ENCODE measurements at regions not wholly inside any gene's neighbourhood (a gene's known extent, or its start where the extent isn't known, plus 50 kb on each side); places are given as distances from the start of the nearest gene placed in this dataset.

DNA sequence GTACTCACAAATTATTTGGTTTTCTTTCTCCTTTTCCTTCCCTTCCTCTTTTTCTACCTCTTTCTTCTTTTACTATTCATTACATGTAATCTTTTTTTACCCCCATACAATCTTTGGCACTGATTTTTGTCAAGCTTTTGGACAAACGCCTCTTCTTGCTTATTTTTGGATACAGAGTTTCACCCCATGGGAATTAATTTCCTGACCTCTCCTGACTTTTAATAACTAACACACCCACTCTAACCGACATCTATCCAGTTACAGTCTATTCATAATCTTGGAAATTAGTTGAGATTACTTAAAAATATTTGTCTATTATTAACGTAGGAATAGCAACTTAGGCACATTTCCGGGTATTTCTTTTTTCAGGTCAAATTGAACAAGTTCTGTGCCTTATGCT is 101.2 kb downstream of the HDGFL1 start:
- no peak for DNase-seq

DNA sequence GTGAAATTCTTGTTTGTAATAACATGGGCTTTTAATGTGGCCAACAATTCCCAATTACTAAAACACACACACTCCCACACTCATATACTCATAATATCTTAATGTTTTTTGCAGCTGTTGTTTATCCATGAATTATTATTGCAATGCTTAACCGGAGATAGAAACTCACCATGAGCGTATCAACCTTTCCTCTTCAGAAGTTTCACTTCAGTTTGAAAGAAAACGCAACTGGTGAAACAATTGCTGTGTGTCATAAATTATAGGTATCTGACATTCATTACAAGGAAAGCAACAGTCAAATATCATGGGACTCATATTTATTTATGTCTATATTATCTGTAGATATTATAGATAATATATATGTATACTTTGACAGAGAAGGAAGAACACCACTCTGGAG is 104.1 kb downstream of the HDGFL1 start:
- DNase-seq: no peak

DNA sequence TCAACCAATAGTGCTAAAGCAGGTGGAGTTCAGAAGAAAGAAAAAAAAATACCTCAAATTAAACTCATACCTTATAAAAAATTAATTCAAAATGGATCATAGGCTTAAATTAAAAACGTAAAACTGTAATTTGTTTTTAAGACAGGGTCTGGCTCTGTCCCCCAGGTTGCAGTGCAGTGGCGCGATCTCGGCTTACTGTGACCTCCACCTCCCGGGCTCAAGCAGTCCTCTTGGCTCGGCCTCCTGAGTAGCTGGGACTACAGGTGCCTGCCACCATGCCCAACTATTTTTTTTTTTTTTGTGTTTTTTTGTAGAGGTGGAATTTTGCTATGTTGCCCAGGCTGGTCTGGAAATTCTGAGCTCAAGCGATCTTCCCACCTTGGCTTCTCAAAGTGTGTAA is 111.6 kb downstream of the HDGFL1 start:
- no peak for DNase-seq

DNA sequence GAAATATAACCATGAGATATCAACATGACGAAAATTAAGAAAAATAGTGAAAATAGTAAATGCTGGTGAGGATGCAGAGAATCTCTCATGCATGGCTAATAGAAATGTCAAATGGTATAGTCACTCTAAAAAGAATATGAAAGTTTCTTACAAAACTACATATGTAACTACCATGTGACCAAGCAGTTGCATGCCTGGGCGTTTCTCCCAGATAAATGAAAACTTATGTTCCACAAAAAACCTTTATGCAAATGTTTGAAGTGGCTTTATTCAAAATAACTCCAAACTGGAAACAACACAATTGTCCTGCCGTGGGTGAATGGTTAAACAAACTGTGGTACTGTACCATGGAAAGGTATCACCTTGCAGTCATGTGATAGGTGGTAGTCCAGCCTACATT is 112.4 kb downstream of the HDGFL1 start:
- no peak for DNase-seq

DNA sequence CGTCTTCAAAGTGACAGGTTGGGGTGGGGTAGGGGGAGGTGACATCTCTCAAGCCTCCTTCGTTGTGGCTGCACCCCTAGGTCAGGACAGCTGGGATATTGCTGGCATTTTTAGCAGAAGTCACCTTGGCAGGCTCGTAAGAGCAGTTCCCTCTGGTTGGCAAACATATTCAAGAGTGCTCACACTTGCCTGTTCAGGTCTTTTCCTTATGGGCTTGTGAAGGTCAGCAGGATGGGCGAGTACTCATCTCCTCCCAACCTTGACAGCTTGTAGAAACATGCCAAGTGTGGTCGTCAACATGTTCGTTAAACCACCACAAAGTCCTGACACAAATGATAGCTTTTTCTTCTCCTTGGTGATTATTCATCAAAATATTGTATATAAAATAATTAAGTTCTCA is 113.6 kb downstream of the HDGFL1 start:
- DNase-seq: no peak

DNA sequence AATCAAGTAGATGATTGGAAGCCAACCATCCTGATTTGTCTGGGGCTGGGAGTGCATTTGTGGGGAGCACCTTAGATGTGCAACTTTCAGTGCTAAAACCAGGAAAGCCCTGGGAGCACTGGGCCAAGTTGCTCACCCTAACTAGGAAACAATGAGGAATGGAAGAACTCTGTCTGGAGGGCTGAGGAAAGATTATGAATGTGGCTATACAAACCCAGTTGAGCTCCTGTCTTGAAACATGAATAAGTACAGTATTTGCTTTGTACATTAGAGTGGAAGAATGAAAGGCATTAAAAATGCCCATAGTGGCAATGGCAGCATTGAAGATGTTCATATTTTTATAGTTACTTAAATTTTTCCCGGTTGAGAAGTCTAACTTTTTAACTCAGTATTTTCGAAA is 121.1 kb downstream of the HDGFL1 start:
- no peak for DNase-seq

DNA sequence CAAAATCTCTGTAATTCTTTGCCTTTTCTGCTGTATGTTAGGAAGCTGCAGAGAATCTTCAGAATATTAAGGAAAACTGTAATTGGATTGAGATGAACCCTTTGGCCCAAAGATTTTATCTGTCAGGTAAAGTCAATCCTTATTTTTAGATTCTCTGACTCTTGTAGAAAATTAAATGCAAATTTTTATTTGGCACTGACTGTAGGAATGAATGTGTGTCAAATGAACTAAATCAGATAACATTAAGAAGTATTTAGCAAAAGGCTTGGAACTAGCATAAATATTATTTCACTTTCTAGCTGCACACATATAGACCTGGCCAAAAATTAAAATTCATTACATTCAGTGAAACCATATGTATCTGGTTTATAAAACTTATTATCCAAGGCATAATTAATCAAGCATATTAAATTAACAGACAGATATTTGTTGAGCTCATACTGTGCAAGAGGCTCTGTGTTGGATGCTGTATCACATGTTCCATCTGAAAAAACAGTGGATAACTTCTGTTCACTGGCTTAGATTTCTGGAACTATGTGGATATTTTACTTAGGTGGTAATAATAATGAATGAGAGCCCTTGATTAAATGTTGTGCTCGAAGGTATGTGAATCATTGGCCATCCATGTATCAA is 124.8 kb downstream of the HDGFL1 start:
- no peak for DNase-seq

DNA sequence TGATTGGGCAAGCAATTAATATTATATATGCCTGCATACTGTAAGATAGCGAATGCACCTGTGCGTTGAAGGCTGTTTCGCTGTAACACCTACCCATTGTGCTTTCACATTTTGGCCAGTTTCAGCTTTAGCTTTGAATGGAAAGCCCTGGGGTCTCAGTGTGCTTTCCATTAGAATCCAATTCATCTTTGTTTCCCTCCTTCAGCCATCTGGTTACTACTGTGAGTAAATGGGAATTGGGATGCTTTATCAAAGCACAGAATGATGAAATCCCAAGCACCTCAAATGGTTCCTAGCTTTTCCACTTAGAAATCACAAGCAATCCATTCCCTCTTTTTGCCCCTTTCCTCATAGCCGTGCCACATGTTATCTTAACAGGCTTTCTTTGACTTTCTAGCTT is 127.1 kb downstream of the HDGFL1 start:
- DNase-seq: no peak

DNA sequence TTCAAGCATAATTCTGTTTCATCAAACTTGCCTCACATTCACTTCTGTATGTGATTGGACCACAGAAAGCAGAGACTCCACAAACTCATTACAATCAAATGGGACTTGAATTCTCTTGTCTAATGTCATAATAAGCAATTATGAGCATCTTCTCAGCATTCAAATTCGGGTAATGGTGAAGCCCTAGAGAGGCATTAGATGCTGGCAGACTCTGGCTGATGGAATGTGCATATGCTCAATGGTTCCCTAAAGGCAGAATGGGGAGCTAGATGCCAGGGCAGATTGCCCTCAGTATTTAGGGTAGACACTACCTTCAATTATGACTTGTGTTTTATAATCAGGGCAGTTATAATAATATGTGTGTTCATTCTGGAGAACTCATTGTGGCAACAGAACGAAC is 127.9 kb downstream of the HDGFL1 start:
- no peak for DNase-seq

DNA sequence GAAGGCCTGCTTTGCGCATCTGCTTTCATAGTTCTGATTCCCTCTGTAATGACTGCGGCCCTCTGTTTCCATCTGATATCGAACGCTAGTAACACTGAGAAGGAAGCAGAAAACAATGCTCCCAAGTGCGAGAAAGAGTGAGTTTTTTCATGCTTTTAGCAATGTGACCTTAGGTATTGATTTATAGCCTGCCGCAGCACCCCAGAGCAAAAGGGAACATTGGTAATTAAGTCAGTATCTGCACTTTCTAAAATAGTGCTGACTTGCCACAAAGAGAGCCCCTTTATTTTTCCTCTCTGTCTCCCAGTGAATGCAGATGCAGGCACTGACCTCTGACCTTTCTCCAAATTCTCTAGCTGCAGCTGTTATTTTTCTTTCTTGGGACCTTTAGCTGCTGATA is 129.8 kb downstream of the HDGFL1 start:
- DNase-seq: no peak

DNA sequence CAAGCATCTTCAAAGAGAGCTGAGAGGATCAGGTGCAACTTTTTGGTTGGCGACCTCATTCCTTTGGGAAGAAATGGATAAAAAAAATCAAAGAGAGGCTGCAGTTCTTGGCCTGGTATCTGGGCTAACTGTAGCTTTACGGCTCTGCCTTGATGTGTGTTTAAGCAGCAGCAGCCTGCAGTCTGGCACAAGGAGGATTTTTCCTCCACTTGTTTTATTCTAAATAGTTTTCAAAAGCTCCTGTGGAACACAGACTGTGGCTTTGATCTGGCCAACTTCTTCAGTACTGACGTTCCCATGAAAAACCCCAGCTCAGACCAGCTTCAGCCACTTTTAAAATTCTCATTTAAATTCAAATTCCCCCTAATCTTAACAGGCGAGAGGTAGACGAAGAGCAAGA is 137.3 kb downstream of the HDGFL1 start:
- DNase-seq: no peak

DNA sequence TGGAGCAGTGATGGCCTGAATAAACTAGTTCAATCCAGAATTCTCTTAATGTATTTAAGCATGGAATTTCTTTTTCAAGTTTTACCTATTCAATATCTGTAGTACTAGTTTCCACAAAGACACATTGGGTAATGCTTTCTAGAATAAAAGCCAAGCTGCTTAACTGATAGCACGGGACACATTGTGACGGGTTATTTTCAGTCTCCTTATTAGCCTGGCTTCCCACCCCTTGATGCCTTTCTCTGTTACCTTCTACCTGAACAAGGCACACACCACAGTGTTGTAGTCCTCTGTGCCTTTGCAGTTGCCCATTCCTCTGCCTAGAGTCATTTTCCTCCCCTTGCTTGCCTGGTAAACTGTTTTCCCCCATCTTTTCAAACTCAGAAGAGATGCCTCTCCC is 139.1 kb downstream of the HDGFL1 start:
- no peak for DNase-seq

DNA sequence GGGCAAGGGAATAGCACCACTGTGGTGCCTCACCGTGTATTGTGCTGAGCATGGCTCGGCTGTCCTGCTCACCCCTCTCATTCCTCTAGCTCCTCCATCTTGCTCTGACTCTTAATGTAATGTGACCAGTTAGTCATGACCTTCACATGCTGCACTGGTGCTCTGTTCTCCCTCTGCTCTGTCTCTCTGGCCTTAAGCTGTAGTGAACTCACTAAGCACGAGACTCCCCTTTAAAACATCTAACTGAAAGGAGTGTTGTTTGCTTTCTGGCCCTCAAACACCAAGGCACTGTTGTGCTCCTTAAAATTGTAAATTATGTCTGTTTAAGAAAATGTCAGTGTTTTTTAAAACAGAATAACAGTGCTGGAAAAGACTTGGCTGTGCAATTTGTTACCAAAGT is 140.4 kb downstream of the HDGFL1 start:
- DNase-seq: no peak

DNA sequence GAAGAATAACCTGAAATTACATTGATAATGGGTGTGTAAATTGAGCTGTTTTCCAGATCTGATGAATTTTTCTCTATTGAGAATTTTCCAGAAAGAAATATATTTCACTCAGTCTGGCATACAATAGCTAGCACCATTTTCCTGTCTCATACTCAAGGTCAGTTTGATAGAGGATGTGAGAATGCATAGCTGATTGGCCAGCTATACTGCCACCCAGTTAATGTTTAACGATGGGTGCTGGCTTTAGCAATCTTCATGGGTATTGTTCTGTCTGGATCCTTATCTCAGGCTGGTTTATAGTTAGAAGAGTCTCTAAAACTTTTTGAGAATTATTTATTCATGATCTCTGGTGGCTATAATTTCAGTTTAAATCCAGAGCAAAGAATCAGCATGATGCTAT is 147.4 kb downstream of the HDGFL1 start:
- DNase-seq: no peak

DNA sequence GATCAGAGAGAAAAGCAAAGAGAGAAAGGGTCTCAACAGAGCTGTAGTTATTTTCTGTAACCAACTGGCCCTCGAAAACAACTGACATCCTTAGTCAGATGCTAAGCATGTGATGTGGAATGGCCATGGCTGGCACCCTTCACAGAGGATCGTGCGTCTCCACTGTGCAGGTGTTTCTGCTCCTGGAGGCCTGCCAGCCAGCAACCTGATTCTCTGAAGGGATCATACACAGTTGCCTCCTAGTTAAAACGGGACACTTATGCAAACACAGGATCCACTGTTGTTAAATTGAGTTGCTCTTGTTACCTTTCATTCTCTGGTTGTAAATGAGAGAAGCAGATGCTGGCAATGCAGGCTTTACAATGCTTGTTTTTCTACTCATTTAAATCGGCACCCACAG is 148.5 kb downstream of the HDGFL1 start:
- DNase-seq: no peak

DNA sequence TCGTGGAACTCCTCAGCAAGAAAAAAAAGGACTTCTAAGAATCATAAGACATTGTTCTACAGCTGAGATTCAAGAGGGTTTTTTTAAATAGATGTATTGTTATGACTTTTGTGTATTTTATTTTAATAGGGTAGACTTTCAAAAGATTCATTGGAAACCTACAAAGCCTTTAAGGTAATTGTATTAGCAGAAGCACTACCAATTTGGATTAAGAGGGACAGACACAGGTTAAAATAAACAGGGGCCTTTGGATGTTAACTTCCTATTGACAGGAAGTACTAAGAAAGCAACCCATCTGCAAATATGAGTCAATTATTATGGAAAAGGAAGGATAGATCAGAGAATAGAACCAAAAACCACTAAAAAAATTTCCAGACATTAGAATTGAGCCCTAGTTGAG is 153.5 kb downstream of the HDGFL1 start:
- no peak for DNase-seq

DNA sequence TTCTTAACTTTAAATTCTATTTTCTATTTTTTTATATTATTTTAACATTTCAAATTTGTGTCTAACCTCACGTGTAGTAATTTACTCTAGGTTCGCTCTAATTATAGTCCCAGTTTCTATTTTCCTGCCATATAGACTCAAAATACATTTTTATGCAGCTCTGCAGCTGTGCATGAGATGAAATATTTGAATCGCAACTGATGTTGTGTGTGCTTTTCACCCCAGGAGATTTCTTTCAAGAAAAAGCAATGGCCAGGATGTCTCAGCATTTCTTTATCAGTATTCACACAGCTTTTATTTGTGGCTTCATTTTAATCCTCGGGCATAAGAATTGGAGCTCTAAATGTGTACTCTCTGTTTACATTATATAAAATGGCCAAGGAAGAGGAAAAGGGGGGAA is 157.6 kb downstream of the HDGFL1 start:
- no peak for DNase-seq

DNA sequence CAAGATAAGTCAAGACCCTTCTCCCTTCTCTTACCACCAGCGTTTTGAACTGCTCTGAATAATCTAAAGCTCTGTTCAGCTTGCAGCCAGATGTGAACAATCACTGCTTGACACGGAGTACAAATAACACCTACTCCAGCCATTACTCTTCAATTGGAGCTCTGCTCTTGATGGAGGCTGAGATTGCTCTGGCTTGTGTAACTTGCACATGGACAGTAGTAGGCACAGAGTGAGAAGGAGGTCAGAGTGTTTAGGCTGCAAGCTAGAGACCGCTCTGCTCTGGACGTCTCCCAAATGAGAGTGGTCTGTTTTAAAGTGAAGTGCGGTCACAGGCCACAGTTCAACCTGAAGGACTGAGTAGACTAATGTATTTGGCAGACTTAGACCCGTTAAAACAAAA is 158.3 kb downstream of the HDGFL1 start:
- DNase-seq: no peak

DNA sequence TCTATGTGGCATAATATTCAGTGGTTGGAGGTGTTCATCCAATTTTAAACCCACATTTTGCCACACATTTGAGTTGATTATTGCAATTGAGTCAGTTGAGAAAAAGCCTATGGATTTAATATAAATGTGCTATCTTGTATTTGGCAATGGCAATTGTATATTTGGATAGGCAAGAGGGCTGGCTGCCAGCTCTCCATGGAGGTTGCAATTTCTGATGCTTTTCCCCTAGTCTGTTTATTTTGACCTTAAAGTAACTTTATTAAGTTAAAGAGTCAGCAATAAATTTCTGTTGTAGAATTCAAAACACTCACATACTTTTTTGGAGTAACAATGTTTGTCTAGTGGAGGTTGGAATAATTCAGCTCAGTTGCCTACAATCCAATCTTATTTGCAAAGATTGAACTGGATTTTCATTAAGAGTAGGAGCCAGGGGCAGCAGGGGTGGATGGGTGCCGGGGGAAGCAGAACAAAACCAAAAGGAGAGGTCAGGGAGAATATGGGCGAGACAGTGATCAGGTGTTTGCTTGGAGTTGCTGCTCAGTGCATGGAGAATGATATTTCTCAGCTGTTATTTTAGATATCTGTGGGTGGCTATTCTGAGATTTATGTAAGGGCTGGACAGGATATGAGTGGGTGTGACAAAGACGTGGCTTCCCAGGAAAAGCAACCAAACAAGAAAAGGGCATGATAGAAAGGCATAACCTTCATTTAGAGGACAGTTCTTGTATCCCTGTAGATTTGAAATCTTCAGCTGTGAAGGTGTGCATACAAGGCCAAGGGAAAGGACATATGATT is 163.0 kb downstream of the HDGFL1 start:
- DNase-seq: no peak

DNA sequence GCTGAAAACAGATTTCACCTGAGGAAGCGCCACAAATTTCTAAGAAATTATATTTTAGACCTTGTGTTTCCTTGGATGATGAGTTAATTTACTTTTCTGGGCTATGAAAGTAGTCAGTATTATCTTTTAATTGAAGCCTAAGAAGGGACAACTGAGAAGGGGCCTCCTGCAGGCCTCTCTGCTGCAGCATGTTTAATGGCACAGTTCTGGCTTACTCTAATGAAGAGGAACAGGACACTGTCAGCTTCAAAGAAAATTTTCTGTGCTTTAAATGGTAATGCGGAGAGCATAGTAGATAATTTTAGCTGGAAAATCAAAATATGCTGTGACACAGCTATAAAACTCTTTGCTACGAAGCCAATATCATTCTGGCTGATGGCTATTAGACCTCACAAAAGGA is 167.4 kb downstream of the HDGFL1 start:
- no peak for DNase-seq

DNA sequence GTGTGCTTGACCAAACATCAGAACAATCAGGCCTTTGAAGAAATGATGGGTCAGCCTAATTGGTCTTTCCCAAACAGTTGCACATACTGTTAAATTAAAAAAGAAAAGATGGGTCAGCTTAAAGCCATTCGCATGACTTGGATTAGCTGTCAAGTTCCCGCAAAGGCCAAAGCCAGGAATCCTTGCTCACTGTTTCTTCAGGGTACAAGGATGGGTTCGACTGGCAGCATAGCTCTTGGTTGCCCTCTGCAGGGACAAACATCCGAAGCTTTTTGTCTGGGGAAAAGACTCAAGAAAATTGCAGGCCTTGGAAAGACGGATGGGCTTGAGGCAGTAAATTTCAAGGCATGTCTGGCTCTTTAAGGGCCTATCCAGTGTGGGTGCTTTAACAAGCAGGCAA is 168.0 kb downstream of the HDGFL1 start:
- no peak for DNase-seq

DNA sequence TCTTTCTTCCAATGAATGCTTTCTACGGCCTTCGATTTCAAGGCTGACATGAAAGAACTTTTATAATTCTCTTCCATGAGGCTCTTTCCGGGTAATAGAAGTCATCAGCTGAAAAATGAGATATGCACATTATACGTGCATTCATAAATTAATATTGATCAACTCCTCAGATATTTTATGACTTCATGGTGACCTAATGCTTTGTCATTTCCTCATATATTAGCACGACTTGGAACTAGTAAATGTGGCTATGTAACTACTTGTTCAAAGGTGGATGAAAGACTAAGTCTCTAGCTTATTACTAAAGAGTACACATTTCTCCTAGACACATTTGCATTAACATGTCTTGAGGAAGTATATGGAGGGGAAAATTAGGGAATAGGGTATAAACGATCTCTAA is 168.8 kb downstream of the HDGFL1 start:
- DNase-seq: no peak

DNA sequence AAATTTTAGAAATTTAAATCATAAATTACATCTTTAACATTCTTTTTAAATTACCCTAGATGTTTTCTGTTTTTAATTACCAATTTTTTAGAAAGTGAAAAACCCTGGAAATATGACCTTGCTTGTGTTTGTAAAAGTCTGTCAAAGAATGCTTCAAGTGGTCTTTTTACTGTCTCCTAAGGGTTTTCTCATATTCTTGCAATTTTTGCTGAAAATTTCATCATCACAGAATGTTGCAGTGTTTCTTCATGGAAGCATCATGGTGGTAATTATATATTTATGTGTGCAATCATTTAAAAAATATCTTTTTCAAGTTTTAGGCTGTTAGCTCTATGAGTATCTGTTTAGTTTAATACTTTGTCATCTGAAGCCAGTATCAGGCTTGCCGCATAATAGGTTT is 178.2 kb downstream of the HDGFL1 start:
- DNase-seq: no peak

DNA sequence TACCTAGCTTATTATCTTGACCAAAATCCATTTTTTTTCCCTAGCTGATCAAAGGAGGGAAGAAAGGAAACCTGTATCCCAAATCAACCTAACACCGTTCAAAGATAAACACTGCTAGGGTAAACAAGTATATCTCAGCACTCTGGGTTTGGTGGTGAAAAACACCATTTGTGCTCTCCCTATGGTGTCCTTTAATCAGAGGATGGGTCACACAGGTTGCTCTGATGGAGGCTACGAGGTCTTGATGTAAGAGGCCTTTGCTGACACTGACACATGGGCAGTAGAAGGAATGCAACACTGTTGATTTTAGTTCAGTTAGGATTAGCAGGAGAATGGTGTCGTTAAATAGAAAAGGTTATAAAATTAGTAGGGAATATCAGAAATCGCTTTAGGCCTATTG is 179.3 kb downstream of the HDGFL1 start:
- DNase-seq: no peak

DNA sequence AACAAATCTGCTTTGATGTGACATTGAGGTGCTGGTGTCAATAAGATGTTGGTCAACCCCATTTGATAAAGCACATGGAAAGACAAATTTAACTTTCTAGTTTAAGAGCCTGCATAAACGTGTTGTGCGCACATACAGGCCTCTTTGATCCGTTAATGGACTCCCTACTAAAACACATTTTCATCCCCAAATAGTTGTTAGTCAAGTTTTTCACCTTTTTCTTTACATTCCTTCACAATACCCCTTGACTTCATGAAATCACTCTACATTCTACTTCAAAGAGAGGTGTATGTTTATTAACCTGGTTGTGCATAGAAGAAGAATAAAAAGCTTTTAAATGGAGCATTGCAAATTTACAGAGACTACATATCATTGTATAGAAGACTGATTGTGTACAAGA is 180.3 kb downstream of the HDGFL1 start:
- DNase-seq: no peak

Measured in GOT3 (cell line).